Activated T-helper 17 cell treated with anti-CD3 and anti-CD28 coated beads, Interleukin-2, amount 50 U/mL, for 72 hours (primary cell): ENCODE measurements at regions not wholly inside any gene's neighbourhood (a gene's known extent, or its start where the extent isn't known, plus 50 kb on each side); places are given as distances from the start of the nearest gene placed in this dataset.

Experiments
- ATAC-seq: fragments of 150-1000 bp; cut with Tn5 transposase; replicated peaks from 2 replicates; pipeline ENCODE4 v1.10.0; 2021; ENCODE audit warnings: mild to moderate bottlenecking, moderate library complexity
- H3K27ac Mint-ChIP-seq: one replicate; pipeline ENCODE4 v1.8.0; 2022; ENCODE audit warnings: mixed read lengths
- H3K27me3 Mint-ChIP-seq: one replicate; pipeline ENCODE4 v1.8.0; 2022; ENCODE audit warnings: mixed read lengths
- H3K36me3 Mint-ChIP-seq: one replicate; pipeline ENCODE4 v1.8.0; 2022; ENCODE audit warnings: low read depth, mild to moderate bottlenecking, mixed read lengths
- H3K4me1 Mint-ChIP-seq: one replicate; pipeline ENCODE4 v1.8.0; 2022; ENCODE audit warnings: mixed read lengths
- H3K4me3 Mint-ChIP-seq: one replicate; pipeline ENCODE4 v1.8.0; 2022; ENCODE audit warnings: mild to moderate bottlenecking, mixed read lengths
- H3K9me3 Mint-ChIP-seq: one replicate; pipeline ENCODE4 v1.8.0; 2022; ENCODE audit warnings: mixed read lengths

- Mint-ChIP-seq H3K4me3 (no peak overlapping the region), H3K4me1 (no peaks in the 10 kb centered on the region), H3K9me3 (no peaks in the 10 kb centered on the region), H3K27me3 (peaks cover 6% of the 10 kb centered on the region), H3K27ac (no peak overlapping the region), H3K36me3 (no peaks in the 10 kb centered on the region)
- ATAC-seq, result no peak
Observed at GRCh38 chr10:61329854-61330253, 123.3 kb downstream of the TMEM26 start.

- Mint-ChIP-seq H3K9me3 (no peaks in the 10 kb centered on the region), H3K4me3 (no peak overlapping the region), H3K4me1 (no peaks in the 10 kb centered on the region), H3K27me3 (peaks cover 6% of the 10 kb centered on the region), H3K36me3 (no peaks in the 10 kb centered on the region), H3K27ac (no peak overlapping the region)
- ATAC-seq, result no peak
Observed at GRCh38 chr10:61325223-61325960, 127.8 kb downstream of the TMEM26 start.

DNA sequence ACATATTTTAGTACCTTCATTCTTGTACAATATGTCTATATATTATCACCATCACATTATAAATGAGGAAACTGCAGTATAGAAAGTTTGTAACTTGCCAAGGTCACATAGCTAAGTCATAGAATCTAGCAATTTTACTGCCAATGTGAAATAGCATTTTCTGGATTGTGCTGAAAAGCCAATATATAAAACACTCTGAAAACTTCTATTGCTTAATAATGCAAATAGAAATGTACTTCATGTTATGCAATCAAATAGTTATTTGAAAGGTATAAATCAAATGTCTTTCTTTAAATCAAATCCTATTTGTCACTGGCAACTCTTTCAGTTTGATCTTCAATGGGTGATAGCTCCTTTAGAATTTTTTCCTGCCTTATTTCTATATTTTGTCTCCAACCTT lies 129.5 kb downstream of the TMEM26 start:
- no peak overlapping the region for H3K27ac Mint-ChIP-seq
- H3K27me3 Mint-ChIP-seq, result peaks cover 6% of the 10 kb centered on the region
- H3K4me1 Mint-ChIP-seq, result no peaks in the 10 kb centered on the region
- no peak overlapping the region for H3K4me3 Mint-ChIP-seq
- H3K9me3 Mint-ChIP-seq, result no peaks in the 10 kb centered on the region
- ATAC-seq, result no peak
- H3K36me3 Mint-ChIP-seq, result no peaks in the 10 kb centered on the region

- no peak overlapping the region for H3K4me3 Mint-ChIP-seq
- no peak overlapping the region for H3K27ac Mint-ChIP-seq
- no peaks in the 10 kb centered on the region for H3K27me3 Mint-ChIP-seq
- no peaks in the 10 kb centered on the region for H3K36me3 Mint-ChIP-seq
- no peak for ATAC-seq
- no peaks in the 10 kb centered on the region for H3K4me1 Mint-ChIP-seq
- no peaks in the 10 kb centered on the region for H3K9me3 Mint-ChIP-seq
Observed at GRCh38 chr10:61321041-61321857, 131.9 kb downstream of the TMEM26 start.

DNA sequence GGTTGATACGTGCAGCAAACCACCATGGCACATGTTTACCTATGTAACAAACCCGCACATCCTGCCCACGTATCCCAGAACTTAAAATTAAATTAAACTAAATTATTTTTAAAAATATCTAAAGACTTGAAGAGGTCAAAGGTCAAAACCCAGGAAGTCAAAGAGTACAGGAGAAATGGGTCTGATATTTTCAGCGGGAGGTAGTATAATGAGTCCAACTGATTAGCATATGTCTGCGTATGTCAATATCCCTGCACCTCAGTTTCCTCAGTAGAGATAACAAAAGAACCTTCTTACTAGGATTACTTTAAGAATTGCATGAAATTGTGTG lies 133.0 kb downstream of the TMEM26 start:
- no peaks in the 10 kb centered on the region for H3K27me3 Mint-ChIP-seq
- no peak overlapping the region for H3K27ac Mint-ChIP-seq
- no peaks in the 10 kb centered on the region for H3K4me1 Mint-ChIP-seq
- H3K36me3 Mint-ChIP-seq, result no peaks in the 10 kb centered on the region
- no peaks in the 10 kb centered on the region for H3K9me3 Mint-ChIP-seq
- H3K4me3 Mint-ChIP-seq, result no peak overlapping the region
- ATAC-seq, result no peak

GRCh38 chr10:61319386-61320256 lies 133.6 kb downstream of the TMEM26 start:
- Mint-ChIP-seq H3K27ac (no peak overlapping the region), H3K36me3 (no peaks in the 10 kb centered on the region), H3K9me3 (no peaks in the 10 kb centered on the region), H3K27me3 (no peaks in the 10 kb centered on the region), H3K4me3 (no peak overlapping the region), H3K4me1 (peaks cover under 1% of the 10 kb centered on the region)
- no peak for ATAC-seq

GRCh38 chr10:61318429-61318828 lies 134.8 kb downstream of the TMEM26 start:
- Mint-ChIP-seq H3K27me3 (no peaks in the 10 kb centered on the region), H3K4me3 (no peak overlapping the region), H3K4me1 (peaks cover 10% of the 10 kb centered on the region), H3K9me3 (no peaks in the 10 kb centered on the region), H3K36me3 (no peaks in the 10 kb centered on the region), H3K27ac (no peak overlapping the region)
- no peak for ATAC-seq

GRCh38 chr10:61317706-61318105 lies 135.5 kb downstream of the TMEM26 start:
- Mint-ChIP-seq H3K4me1 (peaks cover 11% of the 10 kb centered on the region), H3K27me3 (no peaks in the 10 kb centered on the region), H3K27ac (no peak overlapping the region), H3K9me3 (no peaks in the 10 kb centered on the region), H3K36me3 (no peaks in the 10 kb centered on the region), H3K4me3 (no peak overlapping the region)
- no peak for ATAC-seq

DNA sequence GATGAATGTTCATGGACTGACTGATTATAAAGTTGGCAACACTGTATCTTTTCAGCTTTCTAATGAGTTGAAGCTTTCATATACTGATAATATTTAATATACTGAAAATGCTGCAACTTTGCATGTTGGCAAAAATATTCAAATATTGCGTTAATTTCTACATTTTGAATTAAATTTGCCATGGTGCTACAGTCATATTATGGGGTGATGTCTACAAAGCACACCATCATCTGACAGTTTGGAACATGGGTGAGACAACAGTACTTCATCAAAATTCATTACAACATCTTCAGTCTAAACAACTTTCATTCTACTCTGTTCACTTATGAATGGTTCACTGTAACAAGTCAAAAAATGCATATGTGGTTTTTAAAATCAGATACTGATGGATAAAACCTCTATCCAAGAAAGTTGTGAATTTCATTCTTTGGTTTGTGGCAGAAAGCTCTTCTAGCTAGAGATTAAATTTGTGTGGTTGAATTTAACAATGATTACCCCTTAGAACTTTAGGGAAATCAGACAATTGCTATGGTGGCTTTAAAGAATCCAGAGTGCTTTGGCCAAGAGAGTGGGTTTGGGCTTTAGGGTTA lies 136.4 kb downstream of the TMEM26 start:
- ATAC-seq, result no peak
- H3K4me1 Mint-ChIP-seq, result peaks cover 11% of the 10 kb centered on the region
- no peaks in the 10 kb centered on the region for H3K36me3 Mint-ChIP-seq
- H3K27me3 Mint-ChIP-seq, result no peaks in the 10 kb centered on the region
- H3K27ac Mint-ChIP-seq, result no peak overlapping the region
- H3K9me3 Mint-ChIP-seq, result no peaks in the 10 kb centered on the region
- no peak overlapping the region for H3K4me3 Mint-ChIP-seq

- peaks cover 11% of the 10 kb centered on the region for H3K4me1 Mint-ChIP-seq
Observed at GRCh38 chr10:61314273-61314672, 138.9 kb downstream of the TMEM26 start.

DNA sequence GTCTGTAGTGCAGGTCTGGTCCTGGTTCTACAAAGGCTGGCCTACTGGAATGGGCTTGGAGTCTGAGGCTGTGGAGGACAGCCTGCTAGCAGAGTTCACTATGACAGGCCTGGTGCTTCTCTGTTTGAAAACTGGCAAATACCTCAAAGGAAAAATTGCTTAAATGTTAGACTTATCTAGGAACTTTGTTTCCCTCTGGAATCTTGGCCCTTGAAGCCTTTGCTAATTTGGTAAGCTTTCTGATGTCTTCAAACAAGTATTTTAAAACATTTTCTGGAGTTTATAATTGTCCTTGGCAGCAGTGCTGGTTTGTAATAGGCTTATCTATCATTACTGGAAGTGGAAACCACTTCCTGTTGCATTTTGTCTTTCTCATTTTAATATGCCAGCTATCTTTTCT lies 139.7 kb downstream of the TMEM26 start:
- no peaks in the 10 kb centered on the region for H3K36me3 Mint-ChIP-seq
- H3K4me1 Mint-ChIP-seq, result peaks cover 11% of the 10 kb centered on the region
- no peaks in the 10 kb centered on the region for H3K9me3 Mint-ChIP-seq
- no peak overlapping the region for H3K4me3 Mint-ChIP-seq
- no peaks in the 10 kb centered on the region for H3K27me3 Mint-ChIP-seq
- no peak for ATAC-seq
- H3K27ac Mint-ChIP-seq, result no peak overlapping the region

More at GRCh38 chr10:61314273-61314672, 138.9 kb downstream of the TMEM26 start:
- no peak for ATAC-seq
- Mint-ChIP-seq H3K27ac (no peak overlapping the region), H3K9me3 (no peaks in the 10 kb centered on the region), H3K27me3 (no peaks in the 10 kb centered on the region), H3K4me3 (no peak overlapping the region), H3K36me3 (no peaks in the 10 kb centered on the region)

DNA sequence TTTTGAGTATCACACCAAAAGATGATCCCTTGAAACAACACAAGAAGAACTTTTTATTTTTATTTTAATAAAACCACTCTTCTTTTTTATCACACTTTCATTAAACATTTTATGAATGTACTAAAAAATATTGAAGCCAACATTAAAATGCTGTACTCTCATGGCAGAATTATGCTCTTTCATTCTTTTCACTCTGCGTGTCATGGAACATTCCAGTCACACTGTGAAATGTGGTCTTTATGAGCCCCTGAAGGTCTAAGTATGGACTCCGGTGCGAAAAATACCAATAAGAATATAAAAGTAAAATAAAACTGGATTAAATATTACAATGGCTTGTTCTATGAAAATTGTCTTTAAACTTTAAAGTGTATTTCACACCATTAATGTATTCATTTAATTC lies 148.4 kb downstream of the TMEM26 start:
- Mint-ChIP-seq H3K9me3 (no peaks in the 10 kb centered on the region), H3K27me3 (no peaks in the 10 kb centered on the region), H3K27ac (no peak overlapping the region), H3K36me3 (no peaks in the 10 kb centered on the region), H3K4me1 (no peaks in the 10 kb centered on the region), H3K4me3 (no peak overlapping the region)
- no peak for ATAC-seq

DNA sequence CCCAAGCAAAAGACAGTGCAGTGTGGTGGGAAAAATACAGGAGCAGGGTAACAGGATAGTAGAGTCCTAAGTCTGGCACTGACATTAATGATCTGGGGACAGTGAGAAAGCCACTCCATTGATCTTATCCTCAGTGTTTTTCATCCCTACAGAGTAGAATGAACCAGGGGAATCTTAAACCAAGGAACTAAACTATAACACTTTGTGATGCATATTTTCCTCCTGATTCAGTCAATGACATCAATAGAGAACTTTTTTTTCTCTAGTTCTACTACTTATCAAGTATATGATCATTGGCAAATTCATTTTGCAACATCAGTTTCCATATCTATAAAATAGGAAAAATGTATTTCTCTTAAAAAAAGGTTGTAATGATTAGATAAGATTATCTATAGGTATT lies 151.1 kb downstream of the TMEM26 start:
- Mint-ChIP-seq H3K4me3 (no peak overlapping the region), H3K27me3 (peaks cover 3% of the 10 kb centered on the region), H3K4me1 (no peaks in the 10 kb centered on the region), H3K9me3 (peaks cover 4% of the 10 kb centered on the region), H3K36me3 (no peaks in the 10 kb centered on the region), H3K27ac (no peak overlapping the region)
- ATAC-seq, result no peak

GRCh38 chr10:61301575-61301974 lies 151.6 kb downstream of the TMEM26 start:
- peaks cover 3% of the 10 kb centered on the region for H3K27me3 Mint-ChIP-seq
- H3K4me1 Mint-ChIP-seq, result no peaks in the 10 kb centered on the region
- ATAC-seq, result no peak
- H3K27ac Mint-ChIP-seq, result no peak overlapping the region
- peaks cover 4% of the 10 kb centered on the region for H3K9me3 Mint-ChIP-seq
- no peak overlapping the region for H3K4me3 Mint-ChIP-seq
- no peaks in the 10 kb centered on the region for H3K36me3 Mint-ChIP-seq
